Urinary bladder (tissue), 3 donors: ENCODE measurements at regions not wholly inside any gene's neighbourhood (a gene's known extent, or its start where the extent isn't known, plus 50 kb on each side); places are given as distances from the start of the nearest gene placed in this dataset.

ENCODE experiments used
- DNase-seq: peaks from one replicate; pipeline ENCODE4 v3.0.0-alpha.2; 2015; ENCODE audit errors: extremely low spot score
- H3K27ac ChIP-seq: one replicate; pipeline ENCODE4 v1.5.1; 2013; ENCODE audit warnings: low read depth, mild to moderate bottlenecking, moderate library complexity
- H3K36me3 ChIP-seq: one replicate; pipeline ENCODE4 v1.6.1; 2013; ENCODE audit warnings: mild to moderate bottlenecking, moderate library complexity; ENCODE audit not compliant: insufficient read depth
- H3K4me1 ChIP-seq: one replicate; pipeline ENCODE4 v1.6.1; 2013; ENCODE audit warnings: mild to moderate bottlenecking, moderate library complexity; ENCODE audit not compliant: insufficient read depth
- H3K4me3 ChIP-seq: one replicate; pipeline ENCODE4 v1.5.1; 2013; ENCODE audit warnings: low read depth, low read length
- WGBS: extraction: QIAGEN DNeasy Blood & Tissue Kit; methylation state at CpG from one replicate; pipeline ENCODE4 v1.1.7; 2013; 5-methylcytosine and 5-hydroxymethylcytosine counted together
- donor health status: healthy with polysubstance abuse.
- donor health status: healthy.

- no peaks in the 10 kb centered on the region for H3K4me1 ChIP-seq
- H3K36me3 ChIP-seq = no peaks in the 10 kb centered on the region
- no peak for DNase-seq
- no peak overlapping the region for H3K4me3 ChIP-seq
- no peak overlapping the region for H3K27ac ChIP-seq
- WGBS = 57% methylated on average over 3 of the region's 3 CpGs
Measured at GRCh38 chr3:110542552-110543150, 529.0 kb upstream of the NECTIN3 start.

GRCh38 chr3:110544730-110545129 is 526.9 kb upstream of the NECTIN3 start:
- no peaks in the 10 kb centered on the region for H3K36me3 ChIP-seq
- H3K4me3 ChIP-seq = no peak overlapping the region
- H3K27ac ChIP-seq = no peak overlapping the region
- WGBS = 98% methylated on average over 1 of the region's 1 CpG
- no peak for DNase-seq
- H3K4me1 ChIP-seq = no peaks in the 10 kb centered on the region

- DNase-seq = no peak
- H3K4me1 ChIP-seq = no peaks in the 10 kb centered on the region
- H3K36me3 ChIP-seq = no peaks in the 10 kb centered on the region
- 37% methylated on average over 5 of the region's 5 CpGs for WGBS
- H3K27ac ChIP-seq = no peak overlapping the region
- H3K4me3 ChIP-seq = no peak overlapping the region
Measured at GRCh38 chr3:110550511-110550910, 521.1 kb upstream of the NECTIN3 start.

GRCh38 chr3:110562621-110563020 is 509.0 kb upstream of the NECTIN3 start:
- Histone ChIP-seq H3K4me3 (no peak overlapping the region), H3K4me1 (no peaks in the 10 kb centered on the region), H3K27ac (no peak overlapping the region), H3K36me3 (no peaks in the 10 kb centered on the region)
- no peak for DNase-seq
- WGBS = 88% methylated on average over 1 of the region's 1 CpG

- Histone ChIP-seq H3K4me1 (no peaks in the 10 kb centered on the region), H3K27ac (no peak overlapping the region)
- no peak for DNase-seq
Measured at GRCh38 chr3:110564674-110565073, 506.9 kb upstream of the NECTIN3 start.

GRCh38 chr3:110567029-110567428 is 504.6 kb upstream of the NECTIN3 start:
- DNase-seq = no peak
- Histone ChIP-seq H3K27ac (no peak overlapping the region), H3K4me3 (no peak overlapping the region), H3K4me1 (no peaks in the 10 kb centered on the region), H3K36me3 (no peaks in the 10 kb centered on the region)
- WGBS = 56% methylated on average over 2 of the region's 2 CpGs

More at GRCh38 chr3:110564674-110565073, 506.9 kb upstream of the NECTIN3 start:
- Histone ChIP-seq H3K4me3 (no peak overlapping the region), H3K36me3 (no peaks in the 10 kb centered on the region)

- no peak for DNase-seq
Measured at GRCh38 chr3:110568246-110568645, 503.4 kb upstream of the NECTIN3 start.

GRCh38 chr3:110569073-110569472 is 502.5 kb upstream of the NECTIN3 start:
- H3K4me3 ChIP-seq = no peak overlapping the region
- no peak for DNase-seq
- H3K4me1 ChIP-seq = no peaks in the 10 kb centered on the region
- 89% methylated on average over 2 of the region's 2 CpGs for WGBS
- no peaks in the 10 kb centered on the region for H3K36me3 ChIP-seq
- no peak overlapping the region for H3K27ac ChIP-seq

More at GRCh38 chr3:110568246-110568645, 503.4 kb upstream of the NECTIN3 start:
- Histone ChIP-seq H3K4me3 (no peak overlapping the region), H3K27ac (no peak overlapping the region), H3K36me3 (no peaks in the 10 kb centered on the region), H3K4me1 (no peaks in the 10 kb centered on the region)
- 54% methylated on average over 2 of the region's 2 CpGs for WGBS

- no peak overlapping the region for H3K4me3 ChIP-seq
- WGBS = 83% methylated on average over 3 of the region's 3 CpGs
- H3K36me3 ChIP-seq = no peaks in the 10 kb centered on the region
- no peak for DNase-seq
- no peaks in the 10 kb centered on the region for H3K4me1 ChIP-seq
- H3K27ac ChIP-seq = no peak overlapping the region
Measured at GRCh38 chr3:110575702-110576101, 495.9 kb upstream of the NECTIN3 start.

- Histone ChIP-seq H3K4me1 (no peaks in the 10 kb centered on the region), H3K27ac (no peak overlapping the region), H3K36me3 (no peaks in the 10 kb centered on the region), H3K4me3 (no peak overlapping the region)
- WGBS = 38% methylated on average over 3 of the region's 3 CpGs
- DNase-seq = no peak
Measured at GRCh38 chr3:110576960-110577359, 494.7 kb upstream of the NECTIN3 start.

- Histone ChIP-seq H3K4me1 (no peaks in the 10 kb centered on the region), H3K4me3 (no peak overlapping the region), H3K36me3 (no peaks in the 10 kb centered on the region), H3K27ac (no peak overlapping the region)
- WGBS = 68% methylated on average over 2 of the region's 2 CpGs
- no peak for DNase-seq
Measured at GRCh38 chr3:110577854-110578253, 493.8 kb upstream of the NECTIN3 start.

- no peak for DNase-seq
- Histone ChIP-seq H3K4me3 (no peak overlapping the region), H3K27ac (no peak overlapping the region), H3K36me3 (no peaks in the 10 kb centered on the region), H3K4me1 (no peaks in the 10 kb centered on the region)
- WGBS = 83% methylated on average over 4 of the region's 4 CpGs
Measured at GRCh38 chr3:110579840-110580550, 491.6 kb upstream of the NECTIN3 start.

- no peak overlapping the region for H3K4me3 ChIP-seq
- no peaks in the 10 kb centered on the region for H3K36me3 ChIP-seq
- WGBS = 56% methylated on average over 3 of the region's 3 CpGs
- DNase-seq = no peak
- no peaks in the 10 kb centered on the region for H3K4me1 ChIP-seq
- no peak overlapping the region for H3K27ac ChIP-seq
Measured at GRCh38 chr3:110583373-110583935, 488.2 kb upstream of the NECTIN3 start.

GRCh38 chr3:110588906-110589305 is 482.7 kb upstream of the NECTIN3 start:
- Histone ChIP-seq H3K4me3 (no peak overlapping the region), H3K36me3 (no peaks in the 10 kb centered on the region), H3K4me1 (no peaks in the 10 kb centered on the region), H3K27ac (no peak overlapping the region)
- WGBS = 72% methylated on average over 3 of the region's 3 CpGs
- no peak for DNase-seq
